Urothelium cell line (cell line): ENCODE measurements at regions not wholly inside any gene's neighbourhood (a gene's known extent, or its start where the extent isn't known, plus 50 kb on each side); places are given as distances from the start of the nearest gene placed in this dataset.
A peak's percentile ranks its signal among the peaks of the same experiment; 100 is the strongest.

Experiments
- DNase-seq: peaks from one replicate; pipeline ENCODE4 v3.0.0; 2011; ENCODE audit warnings: low spot score, mixed read lengths
- FAIRE-seq: peaks from 2 replicates; lab custom pipeline; 2011; peaks lifted over from hg19 to GRCh38; lab: Jason Lieb, UNC

DNA sequence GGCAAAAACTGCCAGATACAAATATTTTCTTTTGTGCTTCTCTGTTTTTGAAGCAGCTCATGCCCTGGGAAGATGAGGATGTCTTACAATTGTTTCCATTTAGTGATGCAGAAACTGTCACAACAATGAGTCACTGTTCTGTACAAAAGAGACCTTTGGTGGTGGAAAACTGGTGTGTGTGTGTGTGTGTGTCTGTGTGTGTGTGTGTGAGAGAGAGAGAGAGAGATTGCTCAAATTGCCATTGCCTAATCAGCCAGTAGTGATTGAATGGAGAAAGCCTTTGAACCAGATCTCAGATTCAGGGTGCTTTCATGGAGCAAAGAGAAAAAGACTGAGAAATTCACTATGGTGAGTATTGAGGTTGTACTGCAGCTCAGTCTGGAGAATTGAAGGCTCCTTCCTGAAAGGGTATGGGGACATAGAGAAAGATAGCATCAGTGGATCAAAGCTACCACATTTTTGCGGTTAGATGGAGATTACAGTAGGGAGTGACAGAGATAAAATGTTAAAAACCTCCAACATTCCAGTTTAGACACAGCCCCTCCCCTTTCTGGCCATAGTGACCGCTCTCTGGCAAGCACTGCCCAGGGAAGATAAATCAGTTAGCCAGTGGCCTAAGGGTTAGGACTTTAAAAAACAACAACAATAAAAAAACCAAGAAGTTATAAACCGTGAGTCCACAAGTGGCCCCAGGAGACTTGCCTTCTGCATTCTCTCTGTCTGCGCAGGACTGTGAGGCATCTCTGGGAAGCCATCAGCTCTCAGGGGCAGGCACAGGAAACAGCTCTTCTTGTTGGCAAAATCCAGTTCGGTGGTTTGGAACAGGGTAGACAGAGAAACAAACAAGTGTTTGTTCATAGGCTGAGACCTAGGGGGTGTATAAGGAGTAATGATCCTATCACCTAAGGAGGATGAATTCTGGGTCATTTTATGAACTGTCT is 406.5 kb downstream of the DUSP10 start:
- FAIRE-seq, result peak; percentile 56

DNA sequence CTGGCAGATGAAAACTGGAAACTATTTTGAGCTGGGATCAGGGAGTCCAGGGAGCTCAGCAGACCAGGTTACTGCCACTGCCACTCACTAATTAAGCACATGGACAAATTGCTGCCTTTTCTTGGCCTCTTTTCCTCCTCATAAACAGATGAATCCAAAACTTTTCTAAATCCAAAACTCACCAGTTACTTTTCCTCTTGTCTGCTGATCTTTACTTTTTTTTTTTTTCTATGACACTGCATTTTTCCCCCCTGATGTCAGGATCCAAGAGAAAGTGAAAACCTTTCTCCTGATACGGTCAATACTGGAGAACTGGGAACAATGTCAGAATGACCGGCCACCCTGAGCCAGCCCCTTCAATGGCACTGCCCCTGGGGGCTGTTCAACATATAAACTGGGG is 405.8 kb downstream of the DUSP10 start:
- DNase-seq, result peak; percentile 21
- no peak for FAIRE-seq

More for the DNA sequence above, 406.5 kb downstream of the DUSP10 start:
- peak; percentile 55 for DNase-seq

DNA sequence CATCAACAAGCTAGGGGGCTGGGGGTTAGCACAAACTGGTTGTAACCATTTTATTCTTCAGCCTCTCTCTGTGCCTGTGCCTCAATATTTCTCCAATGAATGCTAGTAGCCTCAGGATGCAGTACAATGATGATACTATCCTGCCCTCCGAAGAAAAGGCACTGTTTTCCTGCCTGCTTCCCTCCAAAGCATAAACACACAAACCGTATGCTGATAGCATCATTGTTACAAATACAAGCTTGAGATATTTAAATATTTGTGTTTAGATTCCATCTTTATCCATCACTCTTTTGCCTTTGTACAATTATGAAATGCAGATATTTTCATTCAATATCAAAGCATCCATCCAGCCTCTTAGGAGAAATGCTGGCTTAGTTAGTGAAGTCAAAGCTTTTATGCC is 404.8 kb downstream of the DUSP10 start:
- no peak for DNase-seq
- FAIRE-seq, result no peak

DNA sequence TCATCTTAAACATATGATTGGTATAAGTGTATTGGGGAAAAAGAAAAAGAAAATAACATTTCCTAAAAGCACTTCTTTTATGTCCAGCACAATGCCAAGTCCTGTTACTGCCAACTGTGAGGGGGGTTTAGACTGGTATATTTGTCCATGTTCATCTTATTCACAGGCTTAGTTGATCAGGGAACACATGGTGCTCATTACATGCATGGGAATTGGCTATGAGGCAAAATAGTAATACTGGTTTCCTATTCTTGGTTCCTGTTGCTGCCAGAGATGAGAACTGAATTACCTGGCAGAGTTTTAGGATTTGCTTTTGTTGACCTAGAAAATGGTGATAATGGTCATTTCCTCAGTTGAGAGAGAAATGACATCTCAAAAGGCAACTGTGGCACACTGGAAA is 398.8 kb downstream of the DUSP10 start:
- FAIRE-seq (no peak), DNase-seq (no peak)

DNA sequence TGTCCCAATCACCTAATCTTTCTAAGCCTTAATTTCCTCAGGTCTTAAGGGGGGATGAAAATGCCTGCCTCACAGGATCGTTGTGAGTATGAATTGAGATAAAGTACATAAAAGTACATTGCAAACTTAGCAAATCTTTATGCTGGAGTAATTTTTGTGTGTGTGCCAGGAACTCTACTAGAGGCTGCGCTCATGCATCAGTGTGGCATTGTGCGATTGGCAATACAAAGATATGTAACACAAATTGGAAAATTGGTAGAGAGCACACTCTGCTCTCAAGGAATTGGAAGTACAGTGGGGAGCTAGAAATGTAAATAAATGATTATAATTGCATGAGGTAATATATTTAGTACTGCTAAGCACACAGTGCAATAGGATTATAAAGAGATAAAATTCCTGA is 398.3 kb downstream of the DUSP10 start:
- no peak for FAIRE-seq
- DNase-seq, result no peak

DNA sequence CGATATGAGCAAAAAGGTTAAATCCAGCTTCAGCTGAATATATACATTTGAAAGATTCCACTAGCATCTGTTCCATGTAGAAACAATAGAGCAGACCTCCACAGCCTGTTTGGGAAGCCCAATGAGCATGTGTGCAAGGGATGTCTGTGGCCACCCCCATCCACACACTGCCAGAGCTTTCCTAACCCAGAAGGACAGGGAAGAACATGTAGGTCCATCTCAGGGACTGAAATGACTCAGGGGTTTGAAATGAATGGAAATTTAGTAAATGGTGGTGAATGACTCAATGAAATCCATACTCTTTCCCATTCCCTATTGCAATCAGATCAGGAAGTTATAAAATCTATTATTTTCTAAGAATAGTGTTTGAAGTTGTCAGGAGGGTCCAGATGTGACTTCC is 397.2 kb downstream of the DUSP10 start:
- FAIRE-seq (no peak), DNase-seq (peak; percentile 12)

DNA sequence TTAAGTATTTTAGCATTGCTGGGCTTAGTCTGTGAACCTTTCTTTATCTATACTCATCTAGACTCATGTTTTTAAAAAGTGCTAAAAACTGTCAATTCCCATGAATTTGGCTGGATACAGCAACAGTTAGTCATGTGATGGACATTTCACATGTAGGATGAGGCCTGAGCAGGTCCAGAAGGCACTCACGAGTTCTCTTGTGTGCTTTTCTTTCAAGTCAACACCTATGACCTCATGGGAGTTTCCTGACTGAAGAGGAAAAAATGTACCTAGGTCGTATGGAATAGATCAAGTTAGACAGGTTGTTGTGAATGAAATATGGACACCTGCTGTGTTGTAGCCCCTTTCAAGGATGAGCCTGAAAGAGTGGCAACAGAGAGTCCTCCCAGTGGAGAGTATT is 394.2 kb downstream of the DUSP10 start:
- DNase-seq, result no peak
- FAIRE-seq, result no peak

DNA sequence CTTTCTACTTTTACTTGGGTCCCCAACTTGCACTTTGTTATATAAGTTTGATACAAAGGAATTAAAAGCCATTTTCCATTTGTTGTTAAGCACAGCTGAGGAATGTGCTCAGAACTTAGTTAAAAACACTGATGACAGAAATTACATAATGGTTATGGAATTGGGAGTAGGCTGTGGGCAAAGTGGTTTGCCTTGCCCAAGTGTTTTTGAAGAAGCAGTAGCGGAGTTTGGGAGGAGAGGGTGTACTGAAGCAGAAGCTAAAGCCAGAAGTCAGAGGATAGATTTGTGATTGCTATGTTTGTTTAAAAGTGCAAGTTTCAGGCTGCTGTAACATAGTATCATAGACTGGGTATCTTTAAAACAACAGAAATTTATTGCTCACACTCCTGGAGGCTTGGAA is 391.8 kb downstream of the DUSP10 start:
- DNase-seq (no peak), FAIRE-seq (no peak)

DNA sequence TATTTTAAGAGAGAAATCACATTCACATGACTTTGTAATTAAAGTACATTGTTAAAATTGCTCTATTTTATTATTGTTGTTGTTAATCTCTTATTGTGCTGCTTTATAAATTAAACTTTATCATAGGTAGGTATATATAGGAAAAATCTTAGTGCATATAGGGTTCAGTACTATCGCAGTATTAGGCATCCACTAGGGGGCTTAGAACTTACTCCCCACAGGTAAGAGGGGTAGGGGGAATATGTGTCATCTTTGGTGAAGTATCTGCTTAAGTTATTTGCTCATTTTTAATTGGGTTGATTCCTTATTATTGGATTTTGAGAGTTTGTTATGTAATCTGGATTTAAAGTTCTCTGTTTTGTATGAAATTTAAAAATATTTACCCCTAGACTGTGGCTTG is 385.2 kb downstream of the DUSP10 start:
- FAIRE-seq (no peak), DNase-seq (no peak)

DNA sequence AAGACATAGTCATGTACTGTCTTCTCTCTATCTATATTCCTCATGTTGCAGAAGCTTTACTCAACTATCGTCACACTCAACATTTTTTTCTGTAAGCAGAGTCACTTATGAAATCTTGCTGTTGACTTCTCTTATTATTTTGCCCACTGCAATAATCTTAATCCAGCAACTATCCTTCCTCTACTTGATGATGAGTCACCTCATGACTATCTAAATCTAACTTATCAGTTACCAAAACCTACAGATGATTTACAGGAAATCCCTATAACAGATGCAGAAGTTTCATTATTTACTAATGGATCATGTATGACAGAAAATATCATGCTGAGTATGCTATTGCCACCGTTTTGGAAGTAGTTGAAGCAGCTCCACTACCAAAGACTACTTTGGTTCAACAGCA is 378.9 kb downstream of the DUSP10 start:
- no peak for FAIRE-seq
- no peak for DNase-seq

GRCh38 chr1:221366495-221367110 is 375.3 kb downstream of the DUSP10 start:
- DNase-seq, result no peak
- no peak for FAIRE-seq

- DNase-seq, result no peak
- FAIRE-seq, result no peak
Observed at GRCh38 chr1:221371705-221372104, 370.2 kb downstream of the DUSP10 start.

DNA sequence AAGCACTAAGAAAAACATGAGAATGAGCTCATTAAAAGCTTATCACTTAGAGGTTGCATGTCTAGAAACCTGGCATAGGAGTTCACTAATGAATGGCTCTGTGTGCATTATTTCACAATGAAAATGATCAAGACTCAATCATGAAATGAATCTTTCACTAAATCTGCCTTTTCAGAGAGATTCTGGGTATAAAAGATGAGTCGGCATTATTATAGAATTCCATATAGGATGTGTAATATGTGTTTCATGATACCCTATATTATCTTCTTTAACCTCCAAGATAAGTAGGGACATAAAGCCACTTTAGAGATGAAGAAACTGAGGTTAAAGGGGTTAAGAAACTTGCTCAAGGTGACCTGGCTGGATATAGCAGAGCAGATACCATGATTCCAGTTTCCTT is 368.1 kb downstream of the DUSP10 start:
- DNase-seq, result no peak
- no peak for FAIRE-seq

DNA sequence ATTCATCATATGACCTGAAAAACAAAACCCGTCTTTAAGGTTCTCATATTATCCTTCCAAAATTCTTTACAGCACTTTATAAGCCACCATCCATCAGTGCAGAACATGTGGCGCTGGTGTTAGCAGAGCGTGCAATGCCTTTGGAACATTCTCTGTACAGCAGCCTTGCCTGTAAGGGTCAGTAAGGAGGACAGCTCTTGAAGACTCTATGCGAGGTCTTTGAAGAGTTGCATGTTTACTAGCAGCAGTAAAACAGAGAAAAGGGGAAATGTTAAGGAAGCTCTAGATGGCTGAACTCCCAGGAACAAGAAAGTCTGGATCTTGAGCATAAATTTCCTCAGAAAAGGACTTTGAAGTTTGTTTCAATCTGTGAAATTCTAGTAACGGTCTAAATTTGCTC is 365.6 kb downstream of the DUSP10 start:
- FAIRE-seq (no peak), DNase-seq (no peak)

DNA sequence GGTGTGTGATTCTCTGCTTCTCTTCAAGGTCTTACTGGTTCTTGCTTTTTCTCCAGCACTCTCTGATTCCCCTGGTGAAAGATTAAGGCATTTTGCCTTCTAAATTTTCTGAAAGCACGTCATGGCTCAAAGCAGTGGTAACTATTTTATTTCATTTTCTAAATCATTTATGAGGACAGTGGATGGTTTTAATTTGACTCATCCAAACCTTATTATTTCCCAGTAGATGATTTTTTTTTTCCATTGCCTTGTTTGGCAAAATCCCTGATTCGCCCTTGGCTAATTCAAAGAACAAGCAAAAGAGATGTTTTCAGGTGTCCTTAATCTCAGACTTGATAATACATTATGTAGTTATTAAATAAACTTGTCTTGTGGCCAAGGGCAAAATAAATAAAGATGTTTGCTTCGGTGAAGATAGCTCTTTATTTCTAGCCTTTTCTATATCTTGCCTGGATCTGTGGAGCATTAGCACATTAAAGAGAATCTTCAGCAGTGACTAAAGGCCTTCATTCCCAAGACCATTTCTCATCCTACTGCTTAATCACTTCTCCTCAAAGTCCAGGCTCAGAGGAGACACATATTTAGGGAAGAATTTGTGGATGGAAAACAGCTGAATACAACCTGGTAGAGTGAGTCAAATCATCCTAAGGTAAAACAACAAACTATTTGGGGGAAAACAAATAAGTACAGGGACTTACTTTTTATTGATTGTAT is 359.8 kb downstream of the DUSP10 start:
- FAIRE-seq, result no peak
- DNase-seq, result no peak

DNA sequence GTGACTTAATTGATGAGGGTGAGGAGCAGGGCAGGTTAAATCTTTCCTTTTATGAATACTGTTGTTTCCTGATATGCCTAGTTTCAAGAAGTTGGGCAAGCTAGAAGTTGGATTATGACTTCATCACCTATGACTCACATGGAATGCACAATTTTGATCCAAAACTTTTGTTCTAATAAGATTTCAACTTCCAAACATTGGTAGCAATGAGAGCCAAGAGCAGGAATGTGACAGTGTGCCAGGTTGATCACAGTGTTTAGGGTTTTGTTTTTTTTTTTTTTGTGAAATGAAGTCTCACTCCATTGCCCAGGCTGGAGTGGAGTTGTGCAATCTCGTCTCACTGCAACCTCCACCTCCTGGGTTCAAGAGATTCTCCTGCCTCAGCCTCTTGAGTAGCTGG is 349.4 kb downstream of the DUSP10 start:
- DNase-seq (peak; percentile 40), FAIRE-seq (no peak)

DNA sequence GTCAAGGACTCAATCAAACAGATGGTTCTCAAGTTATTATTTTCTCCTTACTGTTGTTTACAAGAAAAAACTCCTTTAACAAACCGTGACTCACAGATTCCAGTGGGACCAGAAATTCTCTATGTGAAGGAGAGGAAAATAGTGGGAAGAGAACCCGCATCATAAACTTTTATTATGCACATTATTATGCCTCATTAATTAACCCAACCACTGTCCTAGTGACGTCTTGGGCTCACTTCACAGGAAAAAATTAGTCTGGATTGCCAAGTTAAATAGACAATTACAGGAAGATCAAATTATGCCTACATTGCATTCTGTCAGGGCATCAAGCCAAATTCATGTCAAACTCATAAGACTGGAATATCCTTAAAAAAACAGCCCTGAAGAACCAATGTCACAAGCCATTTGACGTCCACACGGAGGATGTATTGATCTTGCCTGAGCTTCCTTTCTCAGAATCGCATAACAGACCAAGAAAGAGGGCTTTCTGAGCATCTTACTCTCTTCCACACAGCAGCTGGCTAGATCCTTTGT is 347.8 kb downstream of the DUSP10 start:
- FAIRE-seq, result no peak
- DNase-seq, result no peak

GRCh38 chr1:221396526-221396925 is 345.4 kb downstream of the DUSP10 start:
- FAIRE-seq (no peak), DNase-seq (no peak)

DNA sequence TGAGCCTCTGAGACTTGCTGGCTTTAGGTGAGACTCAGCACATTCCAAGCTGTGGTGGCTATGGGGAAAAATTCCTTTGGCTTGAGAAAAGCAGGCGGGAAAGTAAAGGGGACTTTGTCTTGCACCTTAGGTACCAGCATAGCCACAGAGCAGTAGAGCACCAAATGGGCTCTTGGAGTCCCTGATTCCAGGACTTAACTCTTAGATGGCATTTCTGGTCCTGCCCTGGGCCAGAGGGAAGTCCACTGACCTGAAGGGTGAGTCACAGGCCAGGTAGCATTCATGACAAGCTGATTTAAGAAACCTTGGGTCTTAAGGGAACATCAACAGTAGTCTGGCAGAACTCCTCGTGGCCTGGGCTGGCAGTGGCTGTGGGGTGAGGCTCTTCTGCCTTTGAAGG is 344.7 kb downstream of the DUSP10 start:
- no peak for FAIRE-seq

GRCh38 chr1:221397606-221398005 is 344.3 kb downstream of the DUSP10 start:
- no peak for FAIRE-seq
- DNase-seq, result no peak

More for the DNA sequence above, 344.7 kb downstream of the DUSP10 start:
- DNase-seq, result no peak

- FAIRE-seq (no peak), DNase-seq (no peak)
Observed at GRCh38 chr1:221405146-221405545, 336.7 kb downstream of the DUSP10 start.
